Upper lobe of left lung (tissue), 6 donors: ENCODE measurements at regions not wholly inside any gene's neighbourhood (a gene's known extent, or its start where the extent isn't known, plus 50 kb on each side); places are given as distances from the start of the nearest gene placed in this dataset.

Source experiments
- ATAC-seq, 2 donors: fragments of 200-7000 bp; cut with Tn5 transposase; one replicate each; pipeline ENCODE4 v1.9.1; 2022; ENCODE audit warnings: mild to moderate bottlenecking in 2 of 2, moderate library complexity in 2 of 2; ENCODE audit not compliant: low FRiP score in 2 of 2
- DNase-seq, 2 donors: peaks; one replicate each; pipeline ENCODE4 v3.0.0-alpha.2; 2019 to 2020
- H3K27ac ChIP-seq, 4 donors: fragments of 200-600 bp; sonication (generic); one replicate each; pipeline ENCODE4 v1.5.1; 2016 to 2019
- H3K27me3 ChIP-seq, 4 donors: fragments of 200-600 bp; sonication (generic); one replicate each; pipeline ENCODE4 v1.5.1; 2017 to 2019
- H3K36me3 ChIP-seq, 4 donors: fragments of 200-600 bp; sonication (generic); one replicate each; pipeline ENCODE4 v1.5.1; 2016 to 2019
- H3K4me1 ChIP-seq, 4 donors: fragments of 200-600 bp; sonication (generic); one replicate each; pipeline ENCODE4 v1.5.1; 2018 to 2019
- H3K4me3 ChIP-seq, 4 donors: fragments of 200-600 bp; sonication (generic); one replicate each; pipeline ENCODE4 v1.5.1; 2017 to 2019; ENCODE audit warnings: mild to moderate bottlenecking in 2 of 4, moderate library complexity in 1 of 4
- H3K9me3 ChIP-seq, 4 donors: fragments of 200-600 bp; sonication (generic); one replicate each; pipeline ENCODE4 v1.5.1; 2018 to 2019
- CTCF ChIP-seq, 6 experiments: fragments of 450-650 bp in 4 of 6; fragments of 200-600 bp in 2 of 6; sonication (generic) in 2 of 6; IDR thresholded peaks; one replicate each; pipeline ENCODE4 v1.5.1; 2016 to 2019; ENCODE audit warnings: antibody characterized with exemption in 6 of 6
- EP300 ChIP-seq, 4 donors: sonication (generic); formaldehyde crosslinking; IDR thresholded peaks; one replicate each; pipeline ENCODE4 v1.5.1; 2017; ENCODE audit warnings: antibody characterized with exemption in 4 of 4, control low read depth in 2 of 4
- POLR2A ChIP-seq, 4 donors: fragments of 450-650 bp; IDR thresholded peaks; one replicate each; pipeline ENCODE4 v1.5.1; 2016 to 2017; ENCODE audit warnings: antibody characterized with exemption in 4 of 4, mild to moderate bottlenecking in 2 of 4
- POLR2AphosphoS5 ChIP-seq, 2 donors: sonication (generic); formaldehyde crosslinking; IDR thresholded peaks; one replicate each; pipeline ENCODE4 v1.5.1; 2017; ENCODE audit warnings: antibody characterized with exemption in 2 of 2
- WGBS, 2 donors: methylation state at CpG; one replicate each; pipeline ENCODE4 v1.1.5; 2017 to 2018; 5-methylcytosine and 5-hydroxymethylcytosine counted together
- donor health status: DM: no; HTN: no; CAD: no; lungs with moderate emphysema.
- donor health status: DM: no; HTN: yes; CAD: no; lungs with severe emphysema.

GRCh38 chr6:51386347-51386836 lies 567.7 kb downstream of the TFAP2B start:
- Histone ChIP-seq H3K27ac (no peak overlapping the region), H3K4me3 (no peak overlapping the region), H3K4me1 (no peaks in the 10 kb centered on the region), H3K36me3 (no peaks in the 10 kb centered on the region), H3K27me3 (no peaks in the 10 kb centered on the region), H3K9me3 (no peaks in the 10 kb centered on the region)
- WGBS, 2 donors = 76 to 83% methylated on average over 3 of the region's 3 CpGs
- TF ChIP-seq EP300 (IDR thresholded peaks at IDR 0.05) (no peak), POLR2AphosphoS5 (IDR thresholded peaks at IDR 0.05) (no peak), POLR2A (IDR thresholded peaks at IDR 0.05) (no peak), CTCF (IDR thresholded peaks at IDR 0.05) (no peak)
- no peak for DNase-seq
- no peak for ATAC-seq

- DNase-seq = no peak
- Histone ChIP-seq H3K9me3 (no peaks in the 10 kb centered on the region), H3K36me3 (no peaks in the 10 kb centered on the region), H3K4me3 (no peak overlapping the region), H3K27ac (no peak overlapping the region), H3K4me1 (no peaks in the 10 kb centered on the region), H3K27me3 (no peaks in the 10 kb centered on the region)
- 81 to 82% methylated on average over 4 of the region's 4 CpGs for WGBS, 2 donors
- no peak for ATAC-seq
- TF ChIP-seq POLR2A (IDR thresholded peaks at IDR 0.05) (no peak), EP300 (IDR thresholded peaks at IDR 0.05) (no peak), POLR2AphosphoS5 (IDR thresholded peaks at IDR 0.05) (no peak), CTCF (IDR thresholded peaks at IDR 0.05) (no peak)
Observed at GRCh38 chr6:51387907-51388306, 569.2 kb downstream of the TFAP2B start.

DNA sequence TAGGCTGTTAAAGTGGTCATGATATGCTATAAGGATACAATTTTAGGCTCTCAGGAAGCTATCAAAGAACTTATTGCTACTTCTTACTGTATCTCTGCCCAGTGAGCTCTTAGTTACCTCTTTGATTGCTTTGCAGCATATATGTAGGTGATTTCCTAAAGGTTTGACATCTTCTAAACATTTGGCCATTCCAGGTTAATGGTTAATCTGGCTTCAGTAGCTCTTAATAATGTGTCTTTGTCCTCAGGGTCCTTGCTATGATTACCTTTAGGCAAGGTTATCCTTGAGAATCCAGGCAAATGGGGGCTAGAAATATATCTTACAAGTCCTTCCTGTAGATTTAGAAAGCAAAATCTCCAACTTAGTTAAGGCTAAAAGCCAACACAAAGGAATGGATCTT lies 575.4 kb downstream of the TFAP2B start:
- ATAC-seq = no peak

DNA sequence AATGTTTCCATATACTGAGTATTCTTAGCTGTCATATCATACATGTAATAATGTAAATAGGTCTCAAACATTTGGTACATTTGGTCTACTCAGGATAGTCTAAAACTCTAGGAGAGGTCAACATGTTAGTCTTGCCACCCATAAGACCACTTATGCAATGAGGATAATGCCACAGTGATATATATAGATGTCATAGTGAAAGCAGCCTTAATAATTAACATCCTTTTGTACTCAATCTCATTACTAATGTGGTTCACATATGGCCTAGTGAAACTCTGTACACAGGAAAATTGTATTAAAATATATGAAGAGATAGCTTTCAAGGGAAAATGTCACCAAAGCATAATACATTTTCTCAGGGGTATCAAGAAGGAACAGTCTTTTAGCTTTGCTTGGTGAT lies 577.9 kb downstream of the TFAP2B start:
- no peaks in the 10 kb centered on the region for H3K9me3 ChIP-seq
- H3K4me3 ChIP-seq = no peak overlapping the region
- ATAC-seq (no peak), DNase-seq (no peak)
- no peak overlapping the region for H3K27ac ChIP-seq
- H3K36me3 ChIP-seq = no peaks in the 10 kb centered on the region
- no peaks in the 10 kb centered on the region for H3K4me1 ChIP-seq
- no peak for TF ChIP-seq POLR2AphosphoS5 (IDR thresholded peaks at IDR 0.05)
- no peak for TF ChIP-seq CTCF (IDR thresholded peaks at IDR 0.05)
- no peaks in the 10 kb centered on the region for H3K27me3 ChIP-seq

More for the DNA sequence above, 575.4 kb downstream of the TFAP2B start:
- no peaks in the 10 kb centered on the region for H3K27me3 ChIP-seq
- no peaks in the 10 kb centered on the region for H3K4me1 ChIP-seq
- no peaks in the 10 kb centered on the region for H3K9me3 ChIP-seq
- H3K27ac ChIP-seq = no peak overlapping the region
- DNase-seq = no peak
- no peaks in the 10 kb centered on the region for H3K36me3 ChIP-seq
- TF ChIP-seq CTCF (IDR thresholded peaks at IDR 0.05) = no peak
- TF ChIP-seq EP300 (IDR thresholded peaks at IDR 0.05) = no peak
- TF ChIP-seq POLR2A (IDR thresholded peaks at IDR 0.05) = no peak
- TF ChIP-seq POLR2AphosphoS5 (IDR thresholded peaks at IDR 0.05) = no peak
- H3K4me3 ChIP-seq = no peak overlapping the region

GRCh38 chr6:51398064-51398705 lies 579.5 kb downstream of the TFAP2B start:
- TF ChIP-seq EP300 (IDR thresholded peaks at IDR 0.05) = no peak
- TF ChIP-seq CTCF (IDR thresholded peaks at IDR 0.05) = no peak
- no peak for TF ChIP-seq POLR2AphosphoS5 (IDR thresholded peaks at IDR 0.05)
- H3K9me3 ChIP-seq = no peaks in the 10 kb centered on the region
- no peak overlapping the region for H3K27ac ChIP-seq
- ATAC-seq = peak in 1 of 2 donors; percentile 17
- peak in 1 of 2 donors; percentile 68 for DNase-seq
- 59 to 71% methylated on average over 5 of the region's 5 CpGs for WGBS, 2 donors
- no peaks in the 10 kb centered on the region for H3K27me3 ChIP-seq
- H3K4me1 ChIP-seq = no peaks in the 10 kb centered on the region
- H3K4me3 ChIP-seq = no peak overlapping the region
- no peaks in the 10 kb centered on the region for H3K36me3 ChIP-seq
